ENCODE measurements at regions not wholly inside any gene's neighbourhood (a gene's known extent, or its start where the extent isn't known, plus 50 kb on each side); places are given as distances from the start of the nearest gene placed in this dataset.

GRCh38 chr12:114751712-114752111 lies 67.7 kb upstream of the TBX3 start:
- TF ChIP-seq CTCF (IDR thresholded peaks at IDR 0.05; ENCODE audit: poor library complexity) (no peak), EZH2phosphoT487 (IDR thresholded peaks at IDR 0.05; ENCODE audit: low read depth, severe bottlenecking, unreplicated experiment) (no peak), EZH2 (IDR thresholded peaks at IDR 0.05; ENCODE audit: borderline replicate concordance) (no peak)

Data from hepatocyte (in vitro differentiated cells).